Upper lobe of left lung (tissue), 4 donors: ENCODE measurements at regions not wholly inside any gene's neighbourhood (a gene's known extent, or its start where the extent isn't known, plus 50 kb on each side); places are given as distances from the start of the nearest gene placed in this dataset.

Experiments used
- CTCF ChIP-seq, 6 experiments: fragments of 450-650 bp in 4 of 6; fragments of 200-600 bp in 2 of 6; sonication (generic) in 2 of 6; IDR thresholded peaks; one replicate each; pipeline ENCODE4 v1.5.1; 2016 to 2019; ENCODE audit warnings: antibody characterized with exemption in 6 of 6
- EP300 ChIP-seq, 4 donors: sonication (generic); formaldehyde crosslinking; IDR thresholded peaks; one replicate each; pipeline ENCODE4 v1.5.1; 2017; ENCODE audit warnings: antibody characterized with exemption in 4 of 4, control low read depth in 2 of 4
- POLR2A ChIP-seq, 4 donors: fragments of 450-650 bp; IDR thresholded peaks; one replicate each; pipeline ENCODE4 v1.5.1; 2016 to 2017; ENCODE audit warnings: antibody characterized with exemption in 4 of 4, mild to moderate bottlenecking in 2 of 4
- POLR2AphosphoS5 ChIP-seq, 2 donors: sonication (generic); formaldehyde crosslinking; IDR thresholded peaks; one replicate each; pipeline ENCODE4 v1.5.1; 2017; ENCODE audit warnings: antibody characterized with exemption in 2 of 2

GRCh38 chr6:169391473-169392071 is 137.9 kb upstream of the THBS2 start:
- no peak for TF ChIP-seq POLR2A (IDR thresholded peaks at IDR 0.05)
- no peak for TF ChIP-seq CTCF (IDR thresholded peaks at IDR 0.05)
- TF ChIP-seq POLR2AphosphoS5 (IDR thresholded peaks at IDR 0.05) = no peak
- TF ChIP-seq EP300 (IDR thresholded peaks at IDR 0.05) = no peak
